NCI-H146 treated with DMSO at 0.1 percent for 48 hours (cell line): ENCODE measurements at regions not wholly inside any gene's neighbourhood (a gene's known extent, or its start where the extent isn't known, plus 50 kb on each side); places are given as distances from the start of the nearest gene placed in this dataset.

Source experiments
- DNase-seq: peaks from one replicate; lab custom pipeline; 2025; ENCODE audit not compliant: unreplicated experiment; lab: John Stamatoyannopoulos, UW

DNA sequence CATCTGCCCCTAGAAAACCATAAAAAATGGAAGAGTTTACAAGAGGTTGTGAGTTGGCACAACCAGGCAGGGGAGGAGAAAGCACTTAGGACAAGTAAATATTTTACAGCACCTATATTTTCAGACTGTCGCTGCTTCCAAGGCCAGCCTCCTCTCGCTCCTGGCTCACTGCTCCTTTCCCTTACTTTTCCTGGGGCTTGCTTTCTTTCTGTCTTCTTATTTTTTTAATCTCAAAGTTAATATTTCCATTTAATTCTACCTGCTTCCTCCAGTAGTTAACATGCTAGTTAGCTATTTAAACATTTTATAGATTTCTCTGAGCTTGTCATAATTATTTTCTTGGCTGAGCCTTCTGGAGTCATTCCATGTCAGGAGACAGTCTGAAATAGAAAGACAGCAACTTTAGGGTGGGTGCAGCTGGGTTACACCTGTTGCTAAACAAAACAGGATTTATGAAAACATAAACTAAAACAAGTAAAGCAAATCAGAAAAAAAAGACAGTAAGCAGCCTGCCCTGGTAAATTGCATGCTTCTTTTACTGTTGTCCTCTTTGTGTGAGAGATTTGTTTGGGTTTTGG, 330.1 kb downstream of the DLEU7 start:
- no peak for DNase-seq

DNA sequence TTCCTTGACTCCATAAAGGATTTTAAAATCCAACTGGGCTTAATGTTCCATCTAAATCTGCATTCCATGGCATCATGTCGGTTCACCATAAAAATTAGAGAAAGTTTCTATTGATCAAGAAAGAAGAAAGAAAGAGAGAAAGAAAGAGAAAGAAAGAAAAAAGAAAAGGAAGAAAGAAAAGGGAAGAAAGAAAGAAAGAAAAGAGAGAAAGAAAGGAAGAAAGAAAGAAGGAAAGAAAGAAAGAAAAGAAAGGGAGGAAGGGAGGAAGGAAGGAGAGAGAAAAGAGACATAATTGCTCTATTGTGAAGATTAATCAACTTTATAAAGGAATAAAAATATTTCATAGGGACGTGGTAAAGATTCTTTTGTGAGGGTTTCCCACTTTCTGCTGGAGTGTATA, 329.2 kb downstream of the DLEU7 start:
- no peak for DNase-seq

DNA sequence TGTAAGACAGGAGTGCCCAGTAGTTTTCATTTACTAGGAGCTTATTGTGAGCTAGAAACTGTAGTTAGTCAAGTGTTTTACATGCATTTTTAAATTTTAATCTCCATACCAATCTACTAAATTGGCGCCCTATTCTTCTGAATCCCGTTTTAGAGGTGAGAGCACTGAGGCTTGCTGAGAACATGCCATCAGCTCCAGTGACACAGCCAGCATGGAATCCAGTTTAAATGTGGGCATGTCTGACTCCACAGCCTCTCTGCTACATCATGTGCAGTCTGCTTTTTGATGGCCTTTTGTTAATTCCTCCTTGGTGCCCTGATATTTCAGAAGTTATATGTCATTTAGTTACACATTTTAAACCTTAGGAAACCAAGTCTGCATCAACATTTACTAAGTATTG, 325.4 kb downstream of the DLEU7 start:
- no peak for DNase-seq

DNA sequence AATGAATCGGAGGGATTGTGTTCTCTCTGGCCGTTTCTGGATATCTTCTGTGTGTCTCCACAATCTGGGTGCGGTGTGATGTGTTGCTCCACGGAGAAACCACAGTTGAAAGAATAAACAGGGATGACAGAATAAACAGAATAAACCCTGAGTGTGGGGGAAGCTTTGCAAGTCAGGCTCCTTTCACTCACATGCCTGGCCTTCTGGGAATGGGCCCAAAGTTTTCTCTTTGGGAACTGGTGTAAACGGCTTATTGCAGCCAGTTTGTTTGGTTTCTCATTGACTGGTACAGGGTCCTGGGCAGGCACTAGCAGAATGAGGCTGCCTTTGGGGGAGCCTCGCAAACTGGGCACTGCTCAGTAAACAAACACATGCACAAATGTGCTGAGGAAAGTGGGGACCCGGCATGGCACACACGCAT, 324.7 kb downstream of the DLEU7 start:
- no peak for DNase-seq

DNA sequence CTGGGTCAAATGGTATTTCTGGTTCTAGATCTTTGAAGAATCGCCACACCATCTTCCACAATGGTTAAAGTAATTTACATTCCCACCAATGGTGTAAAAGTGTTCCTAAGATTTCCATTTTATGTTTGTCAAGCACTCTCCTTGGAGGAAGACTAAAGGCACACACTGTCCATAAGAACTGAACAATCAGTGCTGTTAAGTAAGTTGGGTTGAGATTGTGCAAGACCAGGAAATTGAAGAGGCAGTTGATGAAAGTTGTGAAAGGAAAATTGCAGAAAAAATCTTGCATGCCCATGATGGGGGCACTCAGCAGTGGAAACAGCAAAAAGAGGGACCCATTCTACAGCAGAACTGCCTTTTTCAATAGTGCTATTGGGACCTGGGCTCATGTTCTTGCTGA, 323.6 kb downstream of the DLEU7 start:
- no peak for DNase-seq

DNA sequence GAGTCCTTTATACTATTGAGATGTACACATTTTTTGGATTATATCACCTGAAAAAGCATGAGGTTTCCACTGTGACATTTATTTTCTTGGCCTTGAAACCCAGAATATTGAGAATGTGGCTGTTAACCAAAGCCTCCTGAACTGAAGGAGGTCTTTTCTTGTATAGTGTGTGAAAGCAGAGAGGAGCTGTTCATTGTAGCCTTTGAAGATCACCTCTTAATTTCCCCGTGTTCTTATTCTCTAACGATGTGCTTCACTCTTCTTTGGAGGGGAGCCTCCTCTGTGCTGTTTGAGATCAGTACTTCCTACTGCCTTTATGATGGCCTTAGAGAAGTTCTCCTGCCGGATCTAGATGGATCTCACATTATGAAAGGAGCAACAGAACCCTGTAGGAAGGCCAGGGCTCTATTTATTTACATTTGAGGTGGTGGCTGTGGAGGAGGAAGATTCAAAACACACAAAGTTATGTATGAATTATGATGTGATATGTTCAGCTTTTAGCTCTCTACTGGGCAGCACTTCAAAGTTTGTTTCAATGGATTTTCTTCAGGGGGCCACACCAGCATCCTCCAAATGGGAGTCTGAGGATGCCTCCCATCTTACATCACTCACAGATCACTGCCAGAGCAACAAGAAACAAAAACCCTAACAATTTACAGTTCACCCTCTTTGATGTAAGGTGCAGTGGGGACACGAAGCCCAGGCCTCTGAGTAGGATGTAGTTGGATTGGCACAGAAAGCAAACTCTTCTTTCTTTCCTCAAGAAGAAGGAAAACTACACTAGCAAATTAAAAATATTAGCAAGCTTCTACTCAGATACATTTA, 322.3 kb downstream of the DLEU7 start:
- no peak for DNase-seq

DNA sequence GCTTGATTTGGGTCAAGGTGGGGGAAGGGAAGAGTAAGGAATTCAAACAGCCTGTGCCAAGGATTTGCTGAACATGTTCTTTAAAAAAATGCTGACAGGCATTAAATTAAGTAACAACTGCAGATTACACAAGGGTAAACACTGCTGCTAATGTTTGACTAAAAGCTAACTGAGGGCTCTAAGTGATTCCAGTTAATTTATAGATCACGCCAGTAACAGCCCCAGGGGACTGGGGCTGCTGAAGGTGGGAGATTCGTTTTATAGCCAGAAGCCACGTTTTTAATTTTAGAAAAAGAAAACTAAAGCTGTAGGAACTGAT, 321.7 kb downstream of the DLEU7 start:
- DNase-seq: no peak

DNA sequence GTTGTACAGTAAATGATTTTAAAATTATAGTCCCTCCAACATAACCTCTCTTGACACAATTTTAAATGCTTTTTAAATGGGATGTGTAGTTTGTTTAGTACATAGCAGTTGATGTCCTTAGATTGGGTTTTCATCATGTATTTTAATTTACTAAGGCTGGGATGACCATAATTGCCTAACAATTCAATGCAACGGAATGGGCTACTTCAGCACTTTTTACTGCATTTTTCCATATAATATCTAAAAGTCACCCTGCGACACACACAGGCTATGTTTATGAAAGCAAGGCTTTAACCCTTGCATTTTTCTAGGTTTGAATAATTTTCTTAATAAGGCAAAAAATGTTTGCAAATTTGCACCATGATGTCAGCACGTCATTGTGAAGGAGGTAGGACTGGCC, 321.0 kb downstream of the DLEU7 start:
- no peak for DNase-seq

DNA sequence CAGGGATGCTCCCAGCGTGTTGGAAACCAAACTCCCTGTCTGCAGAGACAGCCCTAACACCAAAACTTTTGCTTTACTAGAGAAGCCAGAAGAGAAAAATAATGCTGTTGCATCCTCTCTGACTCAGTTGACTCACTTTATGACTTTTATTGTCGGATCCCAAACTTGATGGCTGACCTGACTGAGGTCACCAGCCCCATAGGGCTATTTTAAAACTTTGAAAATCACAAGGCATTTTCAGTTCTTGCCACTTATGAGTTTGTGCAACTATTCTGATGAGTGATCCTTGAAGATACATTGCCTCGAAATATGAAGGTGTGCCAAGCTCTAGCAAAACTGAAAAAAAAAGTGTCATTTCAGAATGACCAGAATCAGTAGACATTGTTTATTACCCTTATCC, 320.2 kb downstream of the DLEU7 start:
- no peak for DNase-seq

DNA sequence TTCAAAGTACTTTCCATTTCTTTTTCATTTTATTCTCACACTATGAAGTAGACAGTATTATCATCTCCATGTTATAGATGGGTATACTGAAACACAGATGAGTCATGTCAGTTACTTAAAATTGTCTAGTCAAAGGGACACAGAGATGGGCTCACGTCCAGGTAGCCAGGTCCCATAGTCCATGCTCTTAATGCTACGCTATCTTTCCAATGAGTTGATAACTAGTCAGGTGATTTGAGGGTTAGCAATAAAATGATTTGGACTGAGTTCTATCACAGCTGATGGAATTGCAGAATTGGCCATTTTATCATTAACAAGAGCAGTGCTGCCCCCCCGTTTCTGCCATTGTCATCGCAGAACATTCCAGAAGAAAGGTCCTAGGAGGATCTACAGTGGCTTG, 318.9 kb downstream of the DLEU7 start:
- DNase-seq: no peak

DNA sequence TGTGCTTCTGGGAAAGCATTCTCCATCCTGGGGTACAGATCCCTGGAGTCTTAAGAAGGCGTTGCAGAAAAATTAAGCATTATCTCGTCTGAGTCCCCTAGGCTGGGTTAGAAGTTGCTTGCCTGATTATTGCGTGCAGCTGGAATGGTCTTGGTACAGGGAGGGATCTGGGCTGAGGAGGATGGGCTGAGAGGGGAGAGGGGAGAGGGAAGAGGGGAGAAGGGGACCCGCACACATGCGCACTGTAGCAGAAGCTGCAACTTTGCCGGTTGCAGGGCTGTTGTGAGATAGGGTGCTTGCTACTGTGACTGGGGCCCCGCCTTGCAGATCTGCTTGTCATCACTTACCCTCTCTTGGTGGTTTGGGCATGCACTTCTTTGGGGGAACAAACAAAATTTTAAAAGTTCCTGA, 316.8 kb downstream of the DLEU7 start:
- no peak for DNase-seq

DNA sequence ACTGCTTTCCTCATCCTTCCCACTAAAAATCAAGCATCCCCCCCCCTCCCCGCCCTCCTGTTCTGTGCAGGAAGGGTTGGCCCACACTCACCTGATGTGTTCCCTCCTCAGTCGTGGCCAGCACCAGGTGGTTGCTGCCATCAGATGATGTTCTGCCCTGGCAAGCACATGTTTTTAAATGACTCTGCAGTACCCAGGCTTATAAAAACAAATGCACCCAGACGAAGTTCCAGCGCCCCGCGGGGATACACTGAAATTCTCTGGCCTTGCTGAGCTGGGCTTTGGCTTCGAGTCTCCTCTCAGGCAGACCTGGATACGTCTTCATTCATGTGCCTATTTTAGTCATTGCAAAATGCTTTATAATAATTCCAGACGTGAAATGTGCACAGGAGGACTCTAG, 316.3 kb downstream of the DLEU7 start:
- no peak for DNase-seq

DNA sequence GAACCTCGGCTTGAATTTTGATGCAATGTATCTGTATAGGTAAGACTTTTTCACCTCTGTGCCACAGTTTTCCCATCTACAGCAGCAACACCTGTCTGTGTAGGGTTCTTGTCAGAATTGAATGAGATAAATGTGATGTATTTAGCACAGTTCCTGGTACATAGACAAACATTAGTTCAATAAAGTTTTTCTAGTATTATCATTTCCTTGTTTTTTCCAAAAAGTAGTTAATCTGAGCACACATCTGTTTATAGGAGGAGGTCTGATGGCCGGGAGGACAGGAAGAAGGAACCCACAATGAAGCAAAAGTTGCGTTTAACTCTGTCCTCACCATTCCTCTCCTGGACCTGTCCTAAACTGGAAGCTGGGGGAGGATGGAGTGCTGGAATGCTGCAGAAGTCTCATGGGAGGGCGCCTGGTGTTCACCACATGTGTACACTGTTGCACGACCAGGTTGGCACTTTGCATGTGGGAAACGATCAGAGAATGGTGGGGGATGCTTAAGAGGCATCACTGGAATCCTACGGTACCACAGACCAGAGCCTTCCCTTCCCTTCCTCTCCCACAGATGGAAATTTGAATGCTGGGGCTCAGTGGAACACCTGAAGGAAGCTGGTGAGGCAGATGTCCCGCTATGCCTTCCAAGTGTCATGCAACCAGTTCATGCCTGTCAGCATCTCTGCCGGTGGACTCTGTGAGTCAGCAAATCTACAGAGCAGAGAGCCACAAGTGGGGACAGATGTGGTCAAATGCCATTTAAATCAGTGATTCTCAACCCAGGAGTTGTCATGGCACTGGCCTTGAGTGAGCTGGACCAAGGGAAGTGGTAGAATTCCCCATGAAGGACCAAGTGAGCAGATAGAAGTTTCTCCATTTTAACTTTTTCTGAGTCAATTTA, 315.6 kb downstream of the DLEU7 start:
- DNase-seq: no peak

DNA sequence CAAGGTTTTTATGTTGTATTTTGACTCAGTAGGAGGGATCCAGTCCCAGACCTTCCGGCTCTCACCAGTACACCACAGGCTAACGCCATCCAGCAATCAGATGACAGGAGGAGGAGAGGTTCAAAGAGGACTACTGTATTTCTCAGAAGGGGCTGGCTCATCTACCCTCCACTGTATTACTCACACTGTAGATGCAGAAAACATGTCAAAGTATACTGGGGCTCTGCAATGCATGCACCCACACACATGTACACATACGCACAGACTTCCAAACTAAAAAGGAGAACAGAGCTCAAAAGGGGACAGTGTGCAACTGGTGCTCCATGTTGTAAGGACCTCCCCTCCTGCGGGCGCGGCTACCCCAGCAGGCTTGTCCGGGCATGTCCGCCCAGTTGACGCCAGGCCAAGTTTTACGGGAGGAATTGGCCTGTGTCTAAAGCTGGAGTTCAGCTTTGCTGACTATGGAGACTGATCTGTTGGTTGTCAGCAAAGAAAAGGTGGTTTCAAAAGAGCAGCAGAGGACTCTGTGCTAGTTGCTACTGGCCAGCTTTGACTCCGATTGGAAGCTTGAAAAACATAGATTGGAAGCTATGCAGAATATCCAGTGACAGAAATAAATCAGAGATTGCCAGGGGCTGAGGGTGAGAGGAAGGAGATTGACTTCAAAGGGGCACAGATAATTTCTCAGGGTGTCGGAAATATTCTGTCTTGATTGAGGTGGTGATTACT, 314.2 kb downstream of the DLEU7 start:
- peak; percentile 69 for DNase-seq

DNA sequence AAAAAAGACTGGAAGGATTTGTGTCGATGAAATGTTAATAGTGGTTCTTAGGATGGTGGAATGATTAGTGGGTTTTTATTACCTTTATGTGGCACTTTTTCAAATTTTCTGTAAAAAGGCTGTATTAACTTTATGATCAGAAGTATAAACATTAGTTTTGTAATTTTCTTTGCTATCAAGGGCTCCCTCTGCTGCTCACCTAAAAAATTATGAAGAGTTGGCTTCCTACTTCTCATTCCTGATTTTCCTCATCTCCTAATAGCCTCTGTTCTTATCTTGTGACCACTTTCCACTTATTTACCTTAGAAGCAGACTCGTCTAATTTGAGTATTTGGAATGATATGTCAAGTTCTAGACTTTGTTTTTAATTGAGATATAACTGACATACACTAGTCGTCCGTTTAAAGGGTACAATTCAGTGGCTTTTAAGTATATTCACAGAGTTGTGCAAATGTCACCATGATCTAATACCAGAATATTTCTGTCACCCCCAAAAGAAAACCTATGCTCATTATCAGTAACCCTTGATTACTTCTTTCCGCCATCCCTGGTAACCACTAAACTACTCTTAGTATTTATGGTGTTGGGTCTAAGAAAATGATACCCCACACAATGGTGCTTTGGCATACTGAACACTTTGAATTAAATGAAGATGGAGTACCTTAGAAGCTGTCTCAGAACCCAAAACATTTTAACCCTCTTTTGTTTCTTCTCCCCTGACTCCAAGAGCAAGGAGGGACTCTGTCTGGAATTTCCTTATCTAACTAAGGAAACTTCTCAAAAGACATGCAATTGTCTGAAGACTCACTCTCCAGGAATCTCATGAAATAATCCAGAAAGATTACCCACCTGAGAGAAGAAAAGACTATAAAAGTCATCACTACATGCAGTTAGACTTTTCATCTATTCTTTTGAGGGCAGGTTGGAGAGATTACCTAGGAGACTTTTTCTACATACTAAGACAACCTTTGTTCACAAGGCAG, 311.3 kb downstream of the DLEU7 start:
- no peak for DNase-seq

DNA sequence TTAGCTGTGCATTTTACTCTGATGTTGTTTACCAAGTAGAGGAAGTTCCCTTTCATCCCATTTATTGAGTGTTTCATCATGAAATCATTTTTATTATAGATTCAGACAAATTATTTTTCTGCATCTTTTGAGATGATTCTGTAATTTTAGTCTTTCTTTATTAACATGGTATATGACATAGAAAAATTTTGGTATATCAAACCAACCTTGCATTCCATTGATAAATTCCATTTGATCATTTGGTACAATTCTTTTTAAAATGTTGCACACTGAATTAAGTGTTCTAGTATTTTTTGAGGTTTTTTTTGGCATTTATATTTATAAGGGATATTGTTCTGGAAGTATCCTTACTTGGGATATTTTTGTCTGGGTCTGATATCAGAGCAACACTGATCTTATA, 308.4 kb downstream of the DLEU7 start:
- DNase-seq: no peak

DNA sequence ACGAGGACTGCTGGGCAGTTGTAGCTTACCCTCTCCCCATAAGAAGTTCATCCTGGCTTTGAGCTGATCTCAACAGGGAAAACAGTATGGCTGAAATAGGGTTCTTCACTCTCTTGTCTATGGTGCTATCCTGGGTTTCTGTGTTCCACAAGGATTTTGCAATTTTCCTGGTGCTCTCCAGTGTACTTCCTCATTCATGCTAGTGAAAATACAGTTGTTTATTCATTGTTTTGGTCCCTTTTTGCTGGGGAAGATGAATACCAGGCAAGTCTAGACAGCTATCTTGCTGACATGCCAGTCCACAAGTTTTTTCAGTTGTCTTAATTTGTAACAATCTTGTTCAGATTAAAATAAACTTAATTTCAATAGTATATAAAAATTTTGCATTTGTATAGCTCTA, 306.5 kb downstream of the DLEU7 start:
- DNase-seq: no peak

DNA sequence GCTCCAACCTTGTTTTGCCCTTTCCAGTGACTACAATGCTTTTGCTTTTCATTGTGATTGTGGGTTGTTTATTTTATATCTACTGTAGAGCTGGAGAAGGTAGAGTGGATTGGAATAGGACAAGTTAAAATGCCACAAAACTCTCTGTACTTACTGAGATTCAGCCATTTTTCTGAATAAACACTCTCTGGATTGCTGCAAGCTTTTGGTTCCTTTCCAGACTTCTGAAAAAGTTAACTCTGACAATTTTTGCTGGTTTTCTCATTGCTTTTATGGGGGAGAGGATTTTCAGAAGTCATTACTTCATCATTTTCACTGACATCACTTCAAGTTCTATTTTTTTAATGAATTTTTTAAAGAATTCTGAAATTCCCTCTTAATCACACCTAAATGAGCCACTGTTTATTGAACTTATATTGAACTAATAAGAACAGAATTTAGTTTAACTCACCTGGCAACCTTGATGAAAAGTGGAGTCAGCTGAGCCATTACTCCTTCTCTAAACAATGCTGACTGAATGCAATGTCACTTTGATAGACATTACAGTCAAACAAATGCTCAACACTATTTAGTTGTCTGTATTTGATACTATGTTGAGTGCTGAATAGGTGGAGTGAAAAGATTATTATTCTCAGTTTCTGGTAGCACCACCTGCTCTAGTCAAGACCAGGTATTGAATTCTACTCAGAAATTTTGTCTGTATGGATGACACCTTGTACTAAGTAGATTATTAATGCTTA, 303.5 kb downstream of the DLEU7 start:
- no peak for DNase-seq

DNA sequence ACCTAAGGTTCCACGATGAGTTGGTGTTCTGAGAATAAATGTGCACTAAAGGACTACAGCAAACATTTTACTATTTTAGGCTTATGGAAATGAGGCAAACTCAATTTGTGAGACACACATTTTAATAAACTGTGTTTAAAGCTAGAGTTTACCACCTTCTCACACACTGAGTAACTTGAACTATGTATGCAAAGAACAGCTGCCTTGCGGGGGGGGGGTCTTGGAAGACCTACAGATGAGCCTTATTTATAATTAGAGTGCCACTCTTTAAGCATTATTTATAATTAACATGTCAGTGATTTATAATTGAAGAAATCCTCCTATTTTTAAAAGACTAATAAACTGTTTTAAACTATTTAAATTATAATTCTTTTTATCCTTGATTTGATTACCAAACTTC, 300.4 kb downstream of the DLEU7 start:
- DNase-seq: no peak

DNA sequence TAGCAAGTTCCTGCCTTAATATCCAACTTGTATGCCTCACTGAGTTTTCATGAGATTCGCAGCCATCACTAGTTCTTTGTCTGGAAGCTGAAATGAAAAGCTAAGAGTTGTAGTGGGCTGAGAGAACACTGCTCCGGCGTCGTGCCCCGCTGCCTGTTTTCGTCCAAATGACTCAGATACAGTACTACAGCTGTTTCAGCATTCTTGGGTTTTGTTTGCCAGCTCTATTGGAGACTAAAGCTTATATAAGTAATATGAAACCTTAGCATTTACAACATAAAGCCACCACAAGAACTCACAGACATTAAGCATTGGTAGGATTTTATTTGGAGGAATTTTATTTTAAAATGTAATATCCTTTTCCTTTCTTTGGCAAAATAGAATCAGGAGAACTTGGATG, 299.7 kb downstream of the DLEU7 start:
- DNase-seq: no peak
